Uterus (tissue), 2 donors: ENCODE measurements at regions not wholly inside any gene's neighbourhood (a gene's known extent, or its start where the extent isn't known, plus 50 kb on each side); places are given as distances from the start of the nearest gene placed in this dataset.

Experiments used
- POLR2A ChIP-seq, 2 donors: fragments of 450-650 bp; IDR thresholded peaks; one replicate each; pipeline ENCODE4 v1.6.1; 2016; ENCODE audit warnings: antibody characterized with exemption in 2 of 2, mild to moderate bottlenecking in 1 of 2, moderate library complexity in 1 of 2
- TF ChIP-seq, protein P1 (sequence below), 4 experiments: fragments of 200-600 bp in 2 of 4; fragments of 450-650 bp in 2 of 4; sonication (generic) in 2 of 4; IDR thresholded peaks; one replicate each; pipeline ENCODE4 v1.5.1; 2016 to 2019; ENCODE audit warnings: antibody characterized with exemption in 4 of 4, mild to moderate bottlenecking in 2 of 4, moderate library complexity in 1 of 4

GRCh38 chr5:135216471-135217343 is 182.3 kb downstream of the MACROH2A1 start:
- TF ChIP-seq, protein P1, sequence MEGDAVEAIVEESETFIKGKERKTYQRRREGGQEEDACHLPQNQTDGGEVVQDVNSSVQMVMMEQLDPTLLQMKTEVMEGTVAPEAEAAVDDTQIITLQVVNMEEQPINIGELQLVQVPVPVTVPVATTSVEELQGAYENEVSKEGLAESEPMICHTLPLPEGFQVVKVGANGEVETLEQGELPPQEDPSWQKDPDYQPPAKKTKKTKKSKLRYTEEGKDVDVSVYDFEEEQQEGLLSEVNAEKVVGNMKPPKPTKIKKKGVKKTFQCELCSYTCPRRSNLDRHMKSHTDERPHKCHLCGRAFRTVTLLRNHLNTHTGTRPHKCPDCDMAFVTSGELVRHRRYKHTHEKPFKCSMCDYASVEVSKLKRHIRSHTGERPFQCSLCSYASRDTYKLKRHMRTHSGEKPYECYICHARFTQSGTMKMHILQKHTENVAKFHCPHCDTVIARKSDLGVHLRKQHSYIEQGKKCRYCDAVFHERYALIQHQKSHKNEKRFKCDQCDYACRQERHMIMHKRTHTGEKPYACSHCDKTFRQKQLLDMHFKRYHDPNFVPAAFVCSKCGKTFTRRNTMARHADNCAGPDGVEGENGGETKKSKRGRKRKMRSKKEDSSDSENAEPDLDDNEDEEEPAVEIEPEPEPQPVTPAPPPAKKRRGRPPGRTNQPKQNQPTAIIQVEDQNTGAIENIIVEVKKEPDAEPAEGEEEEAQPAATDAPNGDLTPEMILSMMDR (IDR thresholded peaks at IDR 0.05): no peak
- TF ChIP-seq POLR2A (IDR thresholded peaks at IDR 0.05): no peak
